Epidermal melanocyte (primary cell): ENCODE measurements at regions not wholly inside any gene's neighbourhood (a gene's known extent, or its start where the extent isn't known, plus 50 kb on each side); places are given as distances from the start of the nearest gene placed in this dataset.
"Not testable (repeated sequence)": the region's sequence is repeated elsewhere in the genome, so short reads cannot be mapped to it uniquely, and the experiment has no call there.

Source experiments
- DNase-seq: peaks from one replicate; pipeline ENCODE4 v3.0.0; 2011; ENCODE audit warnings: low spot score; ENCODE audit not compliant: insufficient read length

DNA sequence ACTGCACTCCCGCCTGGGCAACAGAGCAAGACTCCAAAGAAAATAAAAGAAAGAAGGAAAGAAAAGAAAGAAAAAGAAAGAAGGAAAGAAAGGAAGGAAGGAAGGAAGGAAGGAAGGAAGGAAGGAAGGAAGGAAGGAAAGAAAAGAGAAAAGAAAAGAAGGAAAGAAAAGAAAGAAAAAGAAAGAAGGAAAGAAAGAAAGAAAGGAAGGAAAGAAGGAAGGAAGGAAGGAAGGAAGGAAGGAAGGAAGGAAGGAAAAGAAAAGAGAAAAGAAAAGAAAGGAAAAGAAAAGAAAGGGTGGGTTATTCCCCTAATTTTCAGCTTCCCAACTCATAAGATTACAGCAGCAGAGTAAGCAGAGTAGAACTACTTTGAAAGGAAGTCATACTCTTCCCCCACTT lies 64.4 kb downstream of the TMEM200C start:
- not testable (repeated sequence) for DNase-seq

DNA sequence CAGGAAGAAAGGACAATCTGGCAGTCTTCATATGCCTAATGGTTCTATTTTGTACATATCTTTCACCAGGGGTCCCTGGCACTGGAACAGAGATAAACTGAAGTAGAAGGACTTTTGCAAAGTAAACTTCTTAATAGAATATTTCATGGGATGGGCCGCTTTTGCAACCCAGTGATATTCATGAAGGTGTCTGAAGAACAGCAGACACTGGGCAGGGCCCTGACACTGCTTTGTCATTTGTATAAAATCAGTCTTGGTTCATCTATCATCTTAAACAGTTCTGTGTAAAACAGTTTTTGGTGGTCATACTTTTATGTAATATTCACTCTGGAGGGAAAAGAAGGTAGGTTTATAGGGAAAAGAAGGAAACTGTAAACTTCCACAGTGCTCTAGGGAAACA lies 66.4 kb downstream of the TMEM200C start:
- DNase-seq: no peak

DNA sequence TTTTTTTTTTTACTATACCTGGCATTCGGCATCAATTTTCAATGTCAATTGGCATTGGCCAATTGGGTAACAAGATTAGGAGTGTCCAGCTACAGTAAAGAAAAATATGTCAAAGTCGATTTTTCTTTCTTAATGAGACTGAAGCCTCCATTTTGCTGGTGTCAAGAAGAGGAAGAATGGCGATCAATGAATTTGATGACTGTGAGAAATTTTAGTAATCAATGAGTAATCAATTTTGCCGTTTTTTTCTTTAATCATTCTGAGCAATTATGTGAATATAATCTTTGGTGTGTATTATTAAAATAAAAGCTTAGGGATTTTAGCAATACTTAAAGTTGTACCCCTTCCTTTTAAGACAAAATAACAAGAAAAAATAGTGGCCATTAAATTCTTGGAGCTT lies 69.7 kb downstream of the TMEM200C start:
- DNase-seq: no peak

DNA sequence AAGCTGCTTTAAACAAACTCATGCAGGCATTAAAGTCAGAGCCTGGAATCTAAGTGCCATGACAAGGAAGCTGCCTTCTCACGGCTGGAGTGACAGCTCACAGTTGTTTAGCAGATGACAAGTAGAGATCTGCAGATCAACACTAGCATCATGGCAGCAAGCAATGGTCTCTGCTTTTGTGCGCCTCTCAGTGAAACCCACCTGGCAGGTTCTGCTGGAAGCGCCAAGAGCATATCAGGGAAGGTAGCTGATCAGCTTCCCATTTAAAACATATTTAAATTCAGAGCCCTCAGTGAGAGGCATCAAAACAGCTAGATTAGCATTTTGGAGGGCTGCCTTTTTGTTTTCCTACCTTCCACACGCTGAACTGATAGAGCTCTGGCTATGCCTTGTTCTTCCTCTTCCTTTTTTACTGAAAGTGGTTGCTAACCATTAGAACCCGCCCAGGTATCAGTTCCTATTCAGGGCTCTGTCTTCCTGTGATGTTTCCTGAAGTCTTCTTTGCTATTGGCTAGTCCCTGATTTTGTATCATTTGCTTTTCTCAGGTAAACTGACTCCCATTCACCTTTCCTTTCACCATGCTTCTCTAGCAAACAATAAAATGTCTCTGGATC lies 70.8 kb downstream of the TMEM200C start:
- no peak for DNase-seq

DNA sequence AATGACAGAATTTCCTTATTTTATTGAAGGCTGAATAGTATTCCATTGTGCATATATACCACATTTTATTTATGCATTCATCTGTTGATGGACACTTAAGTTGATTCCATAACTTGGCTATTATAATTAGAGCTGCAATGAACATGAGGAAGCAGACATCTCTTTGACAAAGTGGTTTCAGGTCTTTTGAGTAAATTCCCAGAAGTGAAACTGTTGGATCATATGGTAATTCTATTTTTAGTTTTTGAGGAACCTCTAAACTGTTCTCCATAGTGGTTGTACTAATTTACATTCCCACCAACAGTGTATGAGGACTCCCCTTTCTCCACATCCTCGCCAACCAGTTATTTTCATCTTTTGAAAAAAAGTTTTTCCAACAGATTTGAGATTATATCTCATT lies 77.5 kb downstream of the TMEM200C start:
- DNase-seq: no peak

DNA sequence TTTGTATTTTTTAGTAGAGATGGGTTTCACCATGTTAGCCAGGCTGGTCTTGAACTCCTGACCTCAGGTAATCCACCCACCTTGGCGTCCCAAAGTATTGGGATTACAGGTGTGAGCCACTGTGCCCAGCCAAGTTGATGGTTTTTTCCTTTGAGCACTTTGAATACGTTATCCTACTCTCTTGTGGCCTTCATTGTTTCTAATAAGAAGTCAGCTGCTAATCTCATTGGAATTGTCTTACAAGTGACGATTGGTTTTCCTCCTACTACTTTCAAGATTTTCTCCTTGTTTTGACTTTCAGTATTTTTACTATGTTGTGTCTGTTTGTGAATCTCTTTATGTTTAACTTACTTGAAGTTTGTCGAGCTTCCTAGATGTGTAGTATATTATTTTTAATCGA lies 88.5 kb downstream of the TMEM200C start:
- no peak for DNase-seq

DNA sequence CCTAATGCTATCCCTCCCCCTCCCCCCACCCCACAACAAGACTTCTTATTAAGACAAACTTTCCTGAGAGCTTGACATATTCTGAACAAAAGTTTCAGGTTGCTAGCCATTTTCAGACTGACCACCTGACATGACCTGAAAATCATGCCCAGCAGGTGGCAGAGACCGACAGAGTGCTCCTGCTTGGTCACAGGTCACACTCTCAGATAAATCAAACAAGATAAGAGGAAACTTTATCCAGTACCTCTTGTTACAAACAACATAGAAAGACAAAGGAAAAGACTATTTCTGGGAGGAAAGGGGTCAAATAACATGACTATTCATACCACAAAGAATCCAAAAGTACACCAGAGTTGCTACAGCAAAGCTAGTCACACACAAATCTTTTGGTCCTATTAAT lies 107.4 kb downstream of the TMEM200C start:
- DNase-seq: no peak

DNA sequence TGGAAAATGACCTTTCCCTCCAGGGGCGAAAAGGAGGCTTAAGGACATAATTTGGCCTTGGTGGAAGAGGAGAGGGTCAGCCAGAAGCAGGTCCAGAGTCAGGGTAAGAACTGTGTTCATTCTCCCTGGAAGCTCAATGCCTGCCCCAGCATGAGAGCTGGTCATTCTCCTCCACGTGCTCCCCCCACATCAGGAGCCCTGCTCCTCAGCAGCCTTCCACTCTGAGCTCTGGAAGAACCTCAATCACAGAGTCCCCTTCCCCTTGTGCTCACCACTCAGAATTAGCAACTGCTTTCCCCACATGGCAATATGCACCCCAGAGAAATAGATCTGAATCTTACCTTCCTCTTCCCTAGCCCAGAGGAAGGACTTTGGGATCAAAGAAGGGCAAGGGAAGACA lies 115.4 kb downstream of the TMEM200C start:
- DNase-seq: no peak

DNA sequence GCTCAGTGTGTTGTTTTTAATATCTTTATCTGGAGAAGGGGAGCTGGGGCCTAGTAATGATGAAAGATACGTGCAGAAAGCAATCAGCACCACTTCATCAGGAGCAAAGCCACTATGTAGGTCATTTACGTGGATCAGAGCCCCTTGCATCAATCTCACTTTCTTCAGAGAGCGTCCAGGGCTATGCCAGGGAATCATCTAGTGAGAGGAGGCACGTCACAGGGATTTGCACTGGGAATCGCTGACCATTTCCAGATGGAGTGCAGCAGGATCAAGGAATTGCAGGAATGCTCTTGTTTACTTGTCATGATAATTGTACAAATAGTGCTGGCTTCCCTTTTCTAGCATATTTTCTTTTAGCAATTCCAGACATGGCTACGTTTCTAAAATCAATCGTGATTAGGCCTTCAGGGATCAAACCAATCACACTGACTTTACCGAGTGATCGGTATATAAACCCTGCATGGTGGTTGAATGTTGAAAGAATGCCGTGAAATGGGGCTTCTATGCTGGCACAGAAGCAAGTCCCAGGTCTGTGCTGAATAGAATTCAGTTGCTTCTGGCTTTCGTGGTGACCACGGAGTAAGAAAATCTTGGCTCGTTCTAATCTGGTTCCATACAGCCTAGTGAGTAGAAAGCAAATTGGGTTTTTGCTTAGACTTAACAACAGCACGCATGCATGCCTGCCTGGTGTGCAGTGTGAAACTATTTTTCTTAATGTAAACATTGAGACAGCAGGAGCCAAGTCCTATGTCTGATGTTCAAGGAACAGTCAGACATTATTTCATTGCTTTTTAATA lies 122.8 kb downstream of the TMEM200C start:
- no peak for DNase-seq

DNA sequence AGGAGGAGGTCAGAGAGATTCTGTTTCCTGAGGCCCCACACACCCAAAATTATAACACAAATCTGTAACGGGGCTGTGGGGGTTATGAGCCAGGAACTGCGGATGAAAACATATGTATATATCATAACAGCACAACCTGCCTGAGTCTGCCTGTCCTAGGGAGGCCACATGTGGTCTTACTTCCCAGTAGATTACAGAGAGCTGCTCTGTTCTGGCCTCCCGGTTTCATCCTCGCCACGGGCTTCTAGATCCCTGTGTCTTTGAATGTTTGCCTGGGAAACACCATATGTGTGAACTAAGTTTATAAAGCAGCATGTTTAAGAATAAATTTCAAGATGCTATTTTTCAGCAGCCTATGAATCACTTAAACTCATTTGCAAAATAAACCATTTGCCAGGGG lies 124.0 kb downstream of the TMEM200C start:
- DNase-seq: no peak

DNA sequence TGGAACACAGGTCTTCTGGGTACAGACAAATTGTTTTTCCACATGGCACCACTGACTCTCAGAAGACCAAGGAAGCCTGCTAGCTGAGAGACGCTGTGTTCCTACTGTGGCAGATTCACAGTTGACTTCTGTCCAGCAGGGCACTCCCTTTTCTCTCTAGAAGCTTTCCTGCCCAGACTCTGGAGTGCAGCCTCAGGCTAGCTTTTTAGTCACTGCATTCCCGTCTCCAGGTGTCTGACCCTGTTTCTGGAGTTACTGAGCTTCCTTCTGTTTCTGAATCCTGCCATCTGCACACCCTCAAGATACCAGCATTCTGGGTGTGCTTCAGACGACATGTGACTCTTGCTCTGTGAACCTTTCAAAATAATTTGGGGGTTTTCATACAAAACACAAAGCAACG lies 125.1 kb downstream of the TMEM200C start:
- no peak for DNase-seq

DNA sequence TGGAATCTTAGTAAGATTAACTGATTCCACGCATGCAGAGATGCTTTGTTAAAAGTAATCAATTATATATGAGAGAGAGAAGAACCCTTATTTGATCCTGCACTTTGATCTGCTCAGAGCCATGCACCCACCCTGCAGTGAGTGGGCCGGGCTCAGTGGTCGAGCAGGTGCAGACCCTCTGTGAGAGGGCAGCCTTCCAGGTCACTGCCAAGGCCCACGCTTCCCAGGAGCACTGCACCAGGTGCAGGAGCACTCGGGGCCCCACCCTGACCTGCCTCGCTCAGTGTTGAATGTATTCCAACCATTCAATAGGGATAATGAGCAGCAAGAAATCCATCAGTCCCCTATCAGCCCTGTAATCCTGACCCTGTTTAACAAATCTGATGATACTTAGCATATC lies 126.9 kb downstream of the TMEM200C start:
- DNase-seq: no peak

DNA sequence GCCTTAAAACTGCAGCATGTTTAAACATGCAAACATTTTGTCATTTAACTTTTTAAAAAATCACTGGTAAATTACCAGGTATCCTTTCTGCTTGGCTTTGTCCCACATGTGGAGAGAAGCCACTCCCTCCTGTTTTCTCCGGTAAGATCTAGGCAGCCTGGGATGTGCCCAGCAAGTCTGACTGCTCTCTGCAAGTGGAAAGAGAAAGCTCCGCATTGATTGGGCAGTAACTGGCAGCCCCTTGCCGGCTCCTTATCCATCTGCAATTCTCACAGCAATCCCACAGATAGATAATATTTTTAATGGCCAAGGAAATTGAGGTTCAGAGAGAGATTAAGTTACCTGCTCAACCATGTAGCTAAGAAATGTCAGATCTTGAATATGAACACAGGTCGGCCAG lies 136.1 kb downstream of the TMEM200C start:
- no peak for DNase-seq

DNA sequence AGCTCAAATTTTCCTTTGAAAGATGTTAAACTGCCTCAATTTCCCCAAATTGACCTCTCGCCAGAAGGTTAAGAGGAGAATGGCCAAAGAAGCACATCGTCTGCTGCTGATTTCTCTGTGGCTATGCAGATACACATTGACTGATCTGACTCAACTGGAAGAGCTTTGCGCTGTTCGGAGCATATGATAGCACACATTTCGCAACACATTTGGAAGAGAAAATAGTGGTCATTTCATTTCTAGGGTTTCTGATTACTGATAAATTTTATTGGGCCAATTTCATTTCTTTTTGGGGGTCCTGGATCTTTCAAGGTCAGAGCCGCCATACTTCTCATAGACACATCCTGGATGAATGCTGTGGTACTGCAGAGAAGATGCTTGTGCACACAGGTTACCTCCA lies 138.5 kb downstream of the TMEM200C start:
- no peak for DNase-seq

DNA sequence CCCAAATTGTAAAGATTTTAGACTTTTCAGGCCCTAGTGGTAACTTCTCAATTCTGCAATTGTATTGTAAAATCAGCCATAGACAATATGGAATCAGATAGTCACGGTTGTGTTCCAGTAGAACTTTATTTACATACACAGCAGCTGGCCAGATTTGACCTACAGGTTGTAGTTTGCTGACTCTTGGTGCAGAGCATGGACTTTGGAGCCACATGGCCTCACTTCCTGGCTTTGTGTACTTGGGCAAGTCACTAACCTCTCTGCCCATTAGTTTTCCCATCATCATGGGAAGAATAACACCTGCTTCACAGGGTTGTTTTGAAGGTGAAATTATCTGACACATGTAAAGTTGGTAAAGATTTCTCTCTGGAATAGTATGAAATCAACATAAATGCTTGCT lies 147.6 kb downstream of the TMEM200C start:
- DNase-seq: no peak

DNA sequence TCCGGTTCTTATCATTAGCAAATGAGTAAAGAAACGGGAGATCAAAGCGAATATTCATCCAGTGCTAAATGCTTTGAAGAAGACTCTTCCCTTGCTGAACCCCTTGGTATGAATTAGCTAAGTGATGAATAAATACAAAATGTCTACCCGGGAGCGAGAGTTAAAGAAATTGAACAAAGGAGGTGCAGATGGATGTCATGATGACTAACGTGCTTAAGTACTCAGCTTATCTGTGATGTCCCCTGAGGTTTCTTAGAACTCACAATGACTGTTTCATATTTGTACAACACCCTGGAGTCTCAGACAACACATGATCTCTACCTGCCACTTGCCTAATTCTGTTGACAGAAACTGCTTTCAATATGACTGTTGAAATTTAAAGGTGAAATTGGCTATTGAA lies 148.5 kb downstream of the TMEM200C start:
- DNase-seq: no peak

DNA sequence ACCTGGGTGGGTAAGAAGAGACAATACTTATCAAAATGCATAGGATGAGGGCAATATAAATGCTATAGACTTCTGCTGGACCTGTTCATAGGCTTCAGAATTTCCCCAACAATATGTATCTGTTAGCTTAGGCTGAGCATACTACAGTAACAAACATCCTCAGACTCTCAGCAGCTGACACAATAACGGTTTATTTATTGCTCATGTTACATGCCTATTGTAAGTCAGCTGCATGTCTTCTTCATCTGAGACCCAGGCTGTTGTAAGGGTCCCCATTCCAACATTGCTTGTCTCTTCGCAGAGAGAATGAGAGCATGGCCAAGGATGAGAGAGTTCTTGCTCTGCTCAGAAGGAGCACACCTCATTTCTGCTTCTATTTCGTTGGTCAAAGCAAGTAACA lies 150.7 kb downstream of the TMEM200C start:
- no peak for DNase-seq

DNA sequence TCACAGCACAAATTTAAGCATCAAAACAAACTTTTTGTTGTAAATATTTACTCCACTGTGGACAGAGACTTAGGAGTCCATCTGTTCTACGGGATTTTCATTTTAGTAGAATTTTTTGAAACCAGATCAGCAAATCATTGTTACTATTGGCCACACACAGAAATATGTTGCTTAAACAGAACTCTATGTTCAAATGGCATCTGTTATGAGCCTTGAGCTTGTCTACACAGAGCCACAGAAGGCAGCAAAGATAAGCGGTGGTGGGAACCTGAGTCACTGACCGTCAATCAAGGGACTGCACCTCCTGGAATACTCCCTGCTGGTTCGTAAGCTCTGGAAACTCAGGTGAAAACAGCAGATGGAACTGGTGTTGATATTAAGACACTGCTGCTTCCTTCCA lies 156.8 kb downstream of the TMEM200C start:
- DNase-seq: no peak

DNA sequence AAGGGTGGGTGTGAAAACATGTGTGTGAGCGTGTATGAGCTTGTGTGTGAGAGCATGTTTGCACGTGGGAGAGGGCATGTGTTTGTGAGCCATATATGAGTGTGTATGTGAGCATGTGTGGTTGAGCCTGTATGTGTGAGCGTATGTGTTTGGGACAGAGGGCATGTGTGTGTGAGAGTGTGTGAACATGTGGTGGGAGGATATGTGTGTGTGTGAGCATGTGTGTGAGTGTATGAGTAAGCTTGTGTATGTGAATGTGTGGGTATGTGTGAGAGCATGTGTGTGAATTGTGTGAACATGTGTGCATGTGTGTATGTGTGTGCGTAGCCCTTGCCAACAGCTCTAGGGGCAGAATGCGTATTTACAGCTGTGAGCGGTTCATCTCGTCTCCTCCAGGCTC lies 163.0 kb downstream of the TMEM200C start:
- no peak for DNase-seq

DNA sequence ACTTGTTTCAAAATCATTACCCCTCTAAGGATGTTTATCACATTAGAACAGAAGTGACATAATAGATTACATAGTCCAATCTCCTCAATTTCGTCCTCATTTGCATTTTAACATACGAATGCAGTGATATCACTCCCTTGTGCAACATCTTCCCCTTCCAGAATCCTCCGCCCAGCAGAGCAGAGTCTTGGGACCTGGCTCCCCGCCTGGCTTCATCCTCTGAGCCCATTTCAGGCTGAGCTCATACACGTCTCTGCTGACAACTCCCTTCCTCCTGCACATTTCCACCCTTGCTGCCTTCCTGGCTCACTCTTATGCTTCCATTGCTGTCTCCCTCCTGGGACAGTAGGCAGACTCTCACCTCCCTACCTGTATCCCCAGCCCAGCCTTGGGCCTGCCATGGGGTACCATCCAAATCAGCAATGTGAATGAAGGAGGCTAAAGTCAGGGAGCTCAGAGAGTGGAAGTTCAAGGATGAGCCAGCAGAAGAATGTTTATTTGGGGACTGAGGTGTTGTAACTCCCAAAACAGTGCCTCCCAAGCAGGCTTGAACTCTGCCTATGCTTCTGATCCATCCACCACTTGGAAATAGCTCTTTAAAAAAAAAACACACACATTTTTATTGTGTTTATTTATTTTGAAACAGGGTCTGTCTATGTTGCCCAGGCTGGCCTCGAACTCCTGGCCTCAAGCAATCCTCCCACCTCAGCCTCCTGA lies 165.2 kb downstream of the TMEM200C start:
- DNase-seq: no peak

DNA sequence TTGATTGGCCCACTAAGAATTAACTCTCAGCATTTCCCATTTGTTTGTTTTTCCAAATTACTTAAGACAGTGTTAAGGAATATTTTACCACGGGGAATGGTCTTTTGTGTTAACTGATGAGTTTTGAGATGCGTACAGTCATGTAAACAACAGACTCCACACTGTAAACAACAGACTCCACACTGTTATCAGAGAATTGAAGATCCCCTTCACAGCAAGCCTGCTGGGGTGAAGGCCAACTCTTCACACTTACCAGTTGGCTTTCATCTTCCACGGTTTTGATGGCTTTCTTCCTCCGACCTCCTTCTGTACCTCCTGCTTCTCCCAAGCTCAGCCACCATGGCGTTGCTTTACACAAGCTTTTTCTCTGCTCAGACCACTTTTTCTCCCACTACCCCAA lies 166.8 kb downstream of the TMEM200C start:
- DNase-seq: no peak

DNA sequence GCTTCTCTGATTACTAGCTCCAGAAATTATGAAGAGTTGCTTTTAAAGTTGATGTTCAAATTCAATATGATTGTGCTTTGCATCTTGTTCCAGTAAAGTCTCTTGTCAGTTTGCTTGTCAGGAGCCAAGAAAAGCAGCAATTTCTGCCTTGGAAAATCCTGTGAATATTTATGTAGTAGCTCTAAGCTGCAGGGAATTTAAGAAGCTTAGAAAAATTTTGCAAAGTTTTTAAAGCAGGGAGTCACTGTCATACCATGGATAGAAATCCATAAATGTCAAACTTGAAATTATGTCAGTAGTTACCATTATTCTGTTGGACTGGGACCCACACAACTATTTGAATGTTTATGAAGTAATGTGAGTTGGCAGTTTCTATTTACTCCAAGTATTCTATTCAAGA lies 169.3 kb downstream of the TMEM200C start:
- no peak for DNase-seq

DNA sequence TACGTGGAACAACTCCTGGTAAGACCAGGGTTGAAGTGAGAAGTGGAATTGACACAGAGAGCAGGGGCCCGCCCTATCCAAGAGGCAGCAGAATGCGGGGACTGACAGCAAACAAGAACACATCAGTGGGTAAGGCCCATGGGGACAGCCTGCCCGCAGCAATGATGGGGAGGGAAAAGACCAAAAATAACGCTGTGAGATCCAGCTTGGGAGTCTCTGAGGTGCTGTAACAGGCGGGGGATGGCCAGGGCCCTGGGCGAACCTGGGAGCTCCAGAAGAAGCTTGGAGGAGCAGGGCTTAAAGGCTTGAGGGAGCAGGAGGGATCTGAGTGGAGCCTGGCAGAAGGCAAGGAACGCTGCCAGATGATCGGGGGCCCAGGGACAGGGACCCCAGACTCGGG lies 173.4 kb downstream of the TMEM200C start:
- no peak for DNase-seq
